Stimulated activated CD4-positive, alpha-beta T cell treated with anti-CD3 and anti-CD28 coated beads, TNF-alpha, amount 100 ng/mL, for 24 hours (primary cell): ENCODE measurements at regions not wholly inside any gene's neighbourhood (a gene's known extent, or its start where the extent isn't known, plus 50 kb on each side); places are given as distances from the start of the nearest gene placed in this dataset.

Source experiments
- DNase-seq, 3 experiments: peaks; one replicate each; pipeline ENCODE4 v3.0.0-alpha.2; 2020; ENCODE audit warnings: low read depth in 3 of 3

GRCh38 chr13:26989957-26990713, 181.5 kb downstream of the USP12 start:
- no peak for DNase-seq

GRCh38 chr13:26989261-26989956, 182.2 kb downstream of the USP12 start:
- no peak for DNase-seq

- DNase-seq, result no peak
Measured at GRCh38 chr13:26988059-26988769, 183.4 kb downstream of the USP12 start.

- DNase-seq, result no peak
Measured at GRCh38 chr13:26987486-26988013, 184.1 kb downstream of the USP12 start.

- DNase-seq, result peak; percentile 40 to 70 (median 45)
Measured at GRCh38 chr13:26985285-26985878, 186.2 kb downstream of the USP12 start.

GRCh38 chr13:26984337-26984736, 187.3 kb downstream of the USP12 start:
- no peak for DNase-seq

- no peak for DNase-seq
Measured at GRCh38 chr13:26983543-26984320, 187.9 kb downstream of the USP12 start.

- no peak for DNase-seq
Measured at GRCh38 chr13:26980099-26981031, 191.2 kb downstream of the USP12 start.

- no peak for DNase-seq
Measured at GRCh38 chr13:26979334-26979733, 192.3 kb downstream of the USP12 start.

GRCh38 chr13:26978081-26978860, 193.3 kb downstream of the USP12 start:
- no peak for DNase-seq

- DNase-seq, result no peak
Measured at GRCh38 chr13:26977541-26977940, 194.1 kb downstream of the USP12 start.

GRCh38 chr13:26976313-26976712, 195.3 kb downstream of the USP12 start:
- no peak for DNase-seq

GRCh38 chr13:26973946-26974345, 197.7 kb downstream of the USP12 start:
- DNase-seq, result no peak

GRCh38 chr13:26973295-26973694, 198.3 kb downstream of the USP12 start:
- no peak for DNase-seq

GRCh38 chr13:26971990-26972887, 199.4 kb downstream of the USP12 start:
- peak in 1 of 3 experiments; percentile 19 for DNase-seq

- DNase-seq, result no peak
Measured at GRCh38 chr13:26968431-26969341, 202.9 kb downstream of the USP12 start.
